WERI-Rb-1 (cell line): ENCODE measurements at regions not wholly inside any gene's neighbourhood (a gene's known extent, or its start where the extent isn't known, plus 50 kb on each side); places are given as distances from the start of the nearest gene placed in this dataset.

Source experiments
- DNase-seq: peaks from one replicate; pipeline ENCODE4 v3.0.0-alpha.2; 2020
- H3K27ac ChIP-seq: fragments of 250-450 bp; sonication (Bioruptor Pico); 2 replicates; pipeline ENCODE4 v1.5.1; 2020; ENCODE audit warnings: mild to moderate bottlenecking, moderate library complexity
- H3K27me3 ChIP-seq: fragments of 250-450 bp; sonication (Bioruptor Pico); 2 replicates; pipeline ENCODE4 v1.5.1; 2021; ENCODE audit warnings: mild to moderate bottlenecking, low read depth, moderate library complexity; ENCODE audit not compliant: insufficient read depth, severe bottlenecking
- H3K36me3 ChIP-seq: fragments of 250-450 bp; sonication (Bioruptor Pico); 2 replicates; pipeline ENCODE4 v1.5.1; 2020; ENCODE audit warnings: mild to moderate bottlenecking, moderate library complexity
- H3K4me3 ChIP-seq: 2 replicates; pipeline ENCODE4 v1.5.1; 2011; ENCODE audit warnings: low read depth, mild to moderate bottlenecking, control low read depth, low read length
- H3K9me3 ChIP-seq: fragments of 250-450 bp; sonication (Bioruptor Pico); 2 replicates; pipeline ENCODE4 v1.5.1; 2021; ENCODE audit warnings: mild to moderate bottlenecking, moderate library complexity; ENCODE audit not compliant: severe bottlenecking
- CTCF ChIP-seq: IDR thresholded peaks from 2 replicates; pipeline ENCODE4 v1.5.1; 2011; ENCODE audit warnings: low read depth, mild to moderate bottlenecking, control low read depth, inconsistent platforms, low read length

GRCh38 chr18:31213641-31214040 lies 51.0 kb upstream of the DSC1 start:
- no peak for TF ChIP-seq CTCF
- Histone ChIP-seq H3K27ac (no peak overlapping the region), H3K36me3 (no peaks in the 10 kb centered on the region), H3K27me3 (no peaks in the 10 kb centered on the region), H3K9me3 (no peaks in the 10 kb centered on the region), H3K4me3 (no peak overlapping the region)
- DNase-seq: no peak

GRCh38 chr18:31217038-31217849 lies 54.6 kb upstream of the DSC1 start:
- Histone ChIP-seq H3K36me3 (no peaks in the 10 kb centered on the region), H3K27me3 (no peaks in the 10 kb centered on the region), H3K27ac (no peak overlapping the region), H3K4me3 (no peak overlapping the region), H3K9me3 (no peaks in the 10 kb centered on the region)
- DNase-seq: no peak
- no peak for TF ChIP-seq CTCF

- no peak overlapping the region for H3K4me3 ChIP-seq
- TF ChIP-seq CTCF: no peak
- H3K36me3 ChIP-seq: no peaks in the 10 kb centered on the region
- no peaks in the 10 kb centered on the region for H3K27me3 ChIP-seq
- DNase-seq: no peak
- H3K9me3 ChIP-seq: no peaks in the 10 kb centered on the region
- no peak overlapping the region for H3K27ac ChIP-seq
Observed at GRCh38 chr18:31218671-31219383, 56.2 kb upstream of the DSC1 start.

GRCh38 chr18:31219395-31219794 lies 56.7 kb upstream of the DSC1 start:
- H3K36me3 ChIP-seq: no peaks in the 10 kb centered on the region
- no peak overlapping the region for H3K4me3 ChIP-seq
- TF ChIP-seq CTCF: no peak
- H3K27ac ChIP-seq: no peak overlapping the region
- H3K9me3 ChIP-seq: no peaks in the 10 kb centered on the region
- no peak for DNase-seq
- no peaks in the 10 kb centered on the region for H3K27me3 ChIP-seq

- Histone ChIP-seq H3K27ac (no peak overlapping the region), H3K4me3 (no peak overlapping the region), H3K9me3 (no peaks in the 10 kb centered on the region), H3K27me3 (no peaks in the 10 kb centered on the region), H3K36me3 (no peaks in the 10 kb centered on the region)
- TF ChIP-seq CTCF: no peak
- no peak for DNase-seq
Observed at GRCh38 chr18:31223371-31223770, 60.7 kb upstream of the DSC1 start.
